PC-3 (cell line): ENCODE measurements at regions not wholly inside any gene's neighbourhood (a gene's known extent, or its start where the extent isn't known, plus 50 kb on each side); places are given as distances from the start of the nearest gene placed in this dataset.
A peak's percentile ranks its signal among the peaks of the same experiment; 100 is the strongest.

ENCODE experiments used
- ATAC-seq: fragments of 200-7000 bp; cut with Tn5 transposase; 2 replicates; pipeline ENCODE4 v1.9.1; 2020; ENCODE audit warnings: mild to moderate bottlenecking, moderate library complexity
- BruUV-seq: library from RNA; stranded (reverse); fragments of 400-500 nt; replicated peaks from 2 replicates; lab custom pipeline; 2021; lab: Mats Ljungman, UMichigan
- CTCF ChIA-PET: fragments of 300-600 bp; sonication (Branson Sonifier 250); formaldehyde crosslinking; loops from one replicate; lab custom pipeline; 2022; ENCODE audit warnings: antibody characterized with exemption; lab: Charles Lee
- POLR2A ChIA-PET: fragments of 300-600 bp; sonication (Branson Sonifier 250); formaldehyde crosslinking; loops from one replicate; lab custom pipeline; 2022; ENCODE audit warnings: antibody characterized with exemption; ENCODE audit not compliant: unreplicated experiment; lab: Charles Lee
- DNase-seq: peaks from one replicate; pipeline ENCODE4 v3.0.0-alpha.2; 2015
- H2AFZ ChIP-seq: fragments of 300-600 bp; sonication (generic); 2 replicates; pipeline ENCODE4 v1.6.0; 2016; ENCODE audit warnings: antibody characterized with exemption, low read length
- H3F3A ChIP-seq: fragments of 300-600 bp; sonication (generic); one replicate; pipeline ENCODE4 v1.6.0; 2017; ENCODE audit warnings: antibody characterized with exemption, low read length, control low read depth, mild to moderate bottlenecking; ENCODE audit not compliant: unreplicated experiment
- H3K27ac ChIP-seq: fragments of 300-600 bp; sonication (generic); 2 replicates; pipeline ENCODE4 v1.5.1; 2016; ENCODE audit warnings: mild to moderate bottlenecking, low read length
- H3K27me3 ChIP-seq: fragments of 300-600 bp; sonication (generic); 2 replicates; pipeline ENCODE4 v1.6.1; 2016; ENCODE audit warnings: low read length, mixed read lengths
- H3K36me3 ChIP-seq: fragments of 300-600 bp; sonication (generic); 2 replicates; pipeline ENCODE4 v1.6.1; 2016; ENCODE audit warnings: low read depth, mixed run types, low read length, mixed read lengths
- H3K4me1 ChIP-seq: fragments of 300-600 bp; sonication (generic); 2 replicates; pipeline ENCODE4 v1.5.1; 2016; ENCODE audit warnings: low read length; ENCODE audit not compliant: insufficient read depth
- H3K4me2 ChIP-seq: fragments of 300-600 bp; sonication (generic); 2 replicates; pipeline ENCODE4 v1.6.0; 2016; ENCODE audit warnings: low read length
- H3K4me3 ChIP-seq: fragments of 300-600 bp; sonication (generic); 2 replicates; pipeline ENCODE4 v1.5.1; 2016; ENCODE audit warnings: mild to moderate bottlenecking, low read length, mixed read lengths
- H3K79me2 ChIP-seq: fragments of 300-600 bp; sonication (generic); 2 replicates; pipeline ENCODE4 v1.6.1; 2017; ENCODE audit warnings: low read length, mixed read lengths
- H3K9ac ChIP-seq: fragments of 300-600 bp; sonication (generic); 2 replicates; pipeline ENCODE4 v1.6.0; 2016; ENCODE audit warnings: mild to moderate bottlenecking, low read length
- H3K9me2 ChIP-seq: fragments of 300-600 bp; sonication (generic); replicated peaks from 2 replicates; pipeline ENCODE4 v1.6.1; 2016; ENCODE audit warnings: mixed run types, low read length, mixed read lengths
- H3K9me3 ChIP-seq: fragments of 300-600 bp; sonication (generic); 2 replicates; pipeline ENCODE4 v1.6.1; 2016; ENCODE audit warnings: low read length, mixed read lengths
- H4K20me1 ChIP-seq: fragments of 300-600 bp; sonication (generic); 2 replicates; pipeline ENCODE4 v1.6.1; 2016; ENCODE audit warnings: low read length, mixed read lengths
- EZH2 ChIP-seq: fragments of 300-600 bp; sonication (generic); IDR thresholded peaks from one replicate; pipeline ENCODE4 v1.6.1; 2017; ENCODE audit warnings: antibody characterized with exemption, mild to moderate bottlenecking, low read length; ENCODE audit not compliant: unreplicated experiment
- EZH2phosphoT487 ChIP-seq: fragments of 300-600 bp; sonication (generic); IDR thresholded peaks from 2 replicates; pipeline ENCODE4 v1.6.1; 2018; ENCODE audit warnings: mild to moderate bottlenecking, antibody characterized with exemption, low read length, borderline replicate concordance
- intact Hi-C: fragments of 100-400 bp; cut with micrococcal nuclease; formaldehyde crosslinking; loops from 2 replicates; pipeline ENCODE4 v1.9.0; 2023
- TF ChIP-seq, protein P1 (sequence below): fragments of 300-600 bp; sonication (generic); conservative IDR thresholded peaks from 2 replicates; pipeline ENCODE4 v1.5.1; 2017; ENCODE audit warnings: antibody characterized with exemption, low read depth, mild to moderate bottlenecking, low read length

DNA sequence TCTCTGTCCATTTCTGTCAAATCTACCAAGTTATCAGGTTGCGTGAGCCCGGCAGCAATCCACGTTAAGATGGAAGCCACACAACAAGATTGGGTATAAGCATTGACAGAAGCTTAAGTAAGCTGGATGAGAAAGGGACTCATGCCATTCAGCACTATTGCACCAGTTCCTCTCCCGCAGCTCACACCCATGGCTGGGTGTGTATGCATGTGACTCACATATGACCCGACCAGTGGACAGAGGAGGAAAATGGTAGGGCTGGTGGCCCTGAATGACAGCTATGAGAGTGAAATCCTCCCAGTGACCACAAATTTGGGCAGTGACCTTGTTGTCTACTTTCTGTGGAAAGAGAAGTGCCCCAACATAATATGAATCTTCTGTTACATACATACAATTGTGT lies 113.5 kb downstream of the OTOR start:
- peaks cover 23% of the 10 kb centered on the region for H3K27me3 ChIP-seq
- no peaks in the 10 kb centered on the region for H3K79me2 ChIP-seq
- no TSS peak for BruUV-seq
- no peaks in the 10 kb centered on the region for H4K20me1 ChIP-seq
- CTCF ChIA-PET: no interaction called here
- no peaks in the 10 kb centered on the region for H3K9me2 ChIP-seq
- DNase-seq (no peak), ATAC-seq (no peak)
- no peak overlapping the region for H3K27ac ChIP-seq
- H3K4me1 ChIP-seq: no peaks in the 10 kb centered on the region
- no peaks in the 10 kb centered on the region for H3K36me3 ChIP-seq
- H3K9me3 ChIP-seq: no peaks in the 10 kb centered on the region
- no peak overlapping the region for H3K4me3 ChIP-seq
- no peak overlapping the region for H3K4me2 ChIP-seq
- POLR2A ChIA-PET: no interaction called here
- H3K9ac ChIP-seq: no peak overlapping the region
- TF ChIP-seq, protein P1, sequence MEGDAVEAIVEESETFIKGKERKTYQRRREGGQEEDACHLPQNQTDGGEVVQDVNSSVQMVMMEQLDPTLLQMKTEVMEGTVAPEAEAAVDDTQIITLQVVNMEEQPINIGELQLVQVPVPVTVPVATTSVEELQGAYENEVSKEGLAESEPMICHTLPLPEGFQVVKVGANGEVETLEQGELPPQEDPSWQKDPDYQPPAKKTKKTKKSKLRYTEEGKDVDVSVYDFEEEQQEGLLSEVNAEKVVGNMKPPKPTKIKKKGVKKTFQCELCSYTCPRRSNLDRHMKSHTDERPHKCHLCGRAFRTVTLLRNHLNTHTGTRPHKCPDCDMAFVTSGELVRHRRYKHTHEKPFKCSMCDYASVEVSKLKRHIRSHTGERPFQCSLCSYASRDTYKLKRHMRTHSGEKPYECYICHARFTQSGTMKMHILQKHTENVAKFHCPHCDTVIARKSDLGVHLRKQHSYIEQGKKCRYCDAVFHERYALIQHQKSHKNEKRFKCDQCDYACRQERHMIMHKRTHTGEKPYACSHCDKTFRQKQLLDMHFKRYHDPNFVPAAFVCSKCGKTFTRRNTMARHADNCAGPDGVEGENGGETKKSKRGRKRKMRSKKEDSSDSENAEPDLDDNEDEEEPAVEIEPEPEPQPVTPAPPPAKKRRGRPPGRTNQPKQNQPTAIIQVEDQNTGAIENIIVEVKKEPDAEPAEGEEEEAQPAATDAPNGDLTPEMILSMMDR: no peak
- no peak for TF ChIP-seq EZH2
- TF ChIP-seq EZH2phosphoT487: no peak
- no peak overlapping the region for H2AFZ ChIP-seq
- intact Hi-C loops: no loop called here
- H3F3A ChIP-seq: no peaks in the 10 kb centered on the region

DNA sequence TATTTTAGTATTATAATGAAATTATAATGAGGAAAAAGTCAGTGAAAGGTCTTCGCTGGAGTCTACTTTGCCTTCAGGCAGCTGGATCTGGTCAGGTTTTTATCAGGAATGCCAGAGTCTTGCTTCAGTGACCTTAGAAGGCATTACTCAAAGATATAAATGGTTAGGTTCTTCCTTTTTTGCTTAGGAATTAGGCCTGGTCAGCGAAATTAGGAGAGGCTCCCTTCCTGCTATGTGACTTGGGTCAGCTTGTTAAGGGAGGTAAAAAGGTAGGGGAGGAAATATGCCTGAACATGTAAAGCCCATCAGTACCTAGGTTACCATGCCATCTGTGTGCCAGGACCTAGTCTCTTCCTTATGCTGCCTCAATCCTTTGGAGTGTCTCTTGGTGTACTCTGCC lies 115.1 kb downstream of the OTOR start:
- no TSS peak for BruUV-seq
- intact Hi-C loops: no loop called here
- Histone ChIP-seq H3K9ac (no peak overlapping the region), H3K79me2 (no peaks in the 10 kb centered on the region), H3K27me3 (peaks cover 10% of the 10 kb centered on the region), H3F3A (no peaks in the 10 kb centered on the region), H3K27ac (no peak overlapping the region), H3K36me3 (no peaks in the 10 kb centered on the region), H3K9me3 (no peaks in the 10 kb centered on the region), H4K20me1 (no peaks in the 10 kb centered on the region), H2AFZ (no peak overlapping the region), H3K4me2 (no peak overlapping the region), H3K4me3 (no peak overlapping the region), H3K4me1 (no peaks in the 10 kb centered on the region), H3K9me2 (no peaks in the 10 kb centered on the region)
- CTCF ChIA-PET: no interaction called here
- DNase-seq: no peak
- no peak for ATAC-seq
- TF ChIP-seq EZH2: no peak
- TF ChIP-seq, protein P1: no peak
- no peak for TF ChIP-seq EZH2phosphoT487
- POLR2A ChIA-PET: no interaction called here

DNA sequence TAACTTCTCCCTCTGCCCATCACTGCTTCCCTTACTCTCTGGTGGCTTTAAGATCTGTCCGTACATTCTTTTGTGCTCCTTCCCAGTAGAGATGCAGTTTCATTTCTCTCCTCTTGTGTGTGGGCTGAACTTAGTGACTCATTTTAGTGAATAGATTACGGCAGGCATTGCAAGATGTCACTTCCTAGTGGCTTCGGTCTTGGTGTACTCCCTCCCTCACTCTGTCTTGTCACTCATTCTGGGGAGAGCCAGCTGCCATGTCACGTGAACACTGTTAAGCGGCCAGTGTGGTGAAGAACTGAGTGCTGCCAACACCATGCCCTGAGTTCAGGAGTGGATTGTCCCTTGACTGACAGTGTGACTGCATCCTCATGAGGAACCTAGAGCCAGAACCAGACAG lies 115.9 kb downstream of the OTOR start:
- Histone ChIP-seq H4K20me1 (no peaks in the 10 kb centered on the region), H3K9me3 (no peaks in the 10 kb centered on the region), H3K4me1 (no peaks in the 10 kb centered on the region), H3K27me3 (0 out of 2 replicates have a peak, but pooled peaks cover 8% of the 10 kb centered on the region), H3K4me2 (0 out of 2 replicates have a peak overlapping the region, but pooled peaks have one; percentile 24), H3K9me2 (no peaks in the 10 kb centered on the region), H3K27ac (no peak overlapping the region), H3K79me2 (no peaks in the 10 kb centered on the region), H3K4me3 (no peak overlapping the region), H2AFZ (no peak overlapping the region; the same call in 1 of the 2 replicates), H3F3A (no peaks in the 10 kb centered on the region), H3K36me3 (no peaks in the 10 kb centered on the region), H3K9ac (no peak overlapping the region)
- ATAC-seq (no peak), DNase-seq (peak; percentile 14)
- TF ChIP-seq EZH2 (no peak), EZH2phosphoT487 (no peak)
- TF ChIP-seq, protein P1: no peak
- CTCF ChIA-PET: no interaction called here
- intact Hi-C loops: no loop called here
- POLR2A ChIA-PET: no interaction called here
- BruUV-seq: no TSS peak
